ENCODE measurements at regions not wholly inside any gene's neighbourhood (a gene's known extent, or its start where the extent isn't known, plus 50 kb on each side); places are given as distances from the start of the nearest gene placed in this dataset.
A peak's percentile ranks its signal among the peaks of the same experiment; 100 is the strongest.
"Not testable (repeated sequence)": the region's sequence is repeated elsewhere in the genome, so short reads cannot be mapped to it uniquely, and the experiment has no call there.

DNA sequence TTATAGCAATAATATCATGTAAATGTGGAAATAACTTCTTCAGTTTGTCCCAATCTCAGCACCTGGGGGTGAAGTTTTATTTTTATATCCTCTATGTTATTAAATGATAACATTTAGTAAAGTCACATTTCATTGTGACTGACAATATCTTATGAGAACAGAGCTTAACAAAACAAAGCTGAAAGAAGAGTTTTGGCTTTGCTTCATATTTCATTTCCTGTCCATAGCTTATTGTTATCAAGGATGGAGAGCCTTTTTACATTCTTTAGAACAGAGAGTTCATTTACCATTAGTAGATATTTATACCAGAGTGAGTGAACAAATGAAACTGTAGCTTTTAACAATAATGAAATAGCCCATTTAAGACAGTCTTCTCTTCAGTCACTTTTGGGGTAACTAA lies 231.9 kb upstream of the SGK1 start:
- no peak for DNase-seq

DNA sequence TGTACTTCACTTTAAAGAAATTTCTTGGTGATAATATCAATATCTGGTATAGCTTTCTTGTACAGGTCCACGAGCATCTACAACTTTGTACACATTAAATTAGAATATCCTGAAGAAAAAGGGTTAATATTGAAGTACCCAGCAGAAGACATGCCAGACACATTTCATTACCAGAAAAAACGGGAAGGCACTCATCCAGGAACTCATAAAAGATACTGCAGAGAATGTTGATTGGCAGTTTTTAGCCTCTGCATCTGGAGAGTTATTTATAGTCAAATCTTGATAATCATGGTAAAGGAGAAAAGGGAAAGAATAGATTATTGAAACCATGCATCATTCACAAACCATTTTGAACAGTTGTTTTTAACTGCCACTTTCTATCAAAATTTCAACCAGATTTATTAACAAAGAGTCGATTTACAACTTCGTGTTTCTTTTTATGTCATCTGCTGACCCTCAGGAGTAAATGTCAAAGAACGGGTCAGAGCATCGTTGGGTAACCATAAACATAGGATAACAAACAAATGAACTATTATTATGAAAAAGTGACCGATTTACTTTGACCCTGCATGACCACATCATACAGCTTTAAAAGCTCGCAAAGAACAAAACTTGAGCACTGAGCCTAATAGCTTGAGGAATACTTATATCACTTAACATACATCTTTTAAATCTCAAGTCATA lies 229.2 kb upstream of the SGK1 start:
- no peak for DNase-seq

DNA sequence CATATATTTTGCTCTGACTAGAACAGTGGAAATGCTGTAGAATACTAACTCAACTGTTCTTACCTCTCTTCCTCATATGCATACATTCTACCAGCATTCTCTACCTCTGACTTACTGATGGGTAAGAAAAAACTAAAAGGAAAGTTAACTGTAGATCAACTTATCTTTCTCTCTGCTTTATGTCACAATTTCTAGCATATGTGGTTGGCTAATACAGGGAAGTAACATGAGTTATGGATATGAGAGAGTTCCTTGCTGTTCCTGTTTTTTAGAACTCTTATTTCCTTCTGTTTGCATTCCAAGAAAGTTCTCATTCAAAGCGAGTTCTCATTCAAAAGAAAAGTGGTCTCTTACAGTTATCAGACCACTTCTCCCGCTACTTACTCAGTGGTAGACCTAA lies 226.8 kb upstream of the SGK1 start:
- DNase-seq = no peak

DNA sequence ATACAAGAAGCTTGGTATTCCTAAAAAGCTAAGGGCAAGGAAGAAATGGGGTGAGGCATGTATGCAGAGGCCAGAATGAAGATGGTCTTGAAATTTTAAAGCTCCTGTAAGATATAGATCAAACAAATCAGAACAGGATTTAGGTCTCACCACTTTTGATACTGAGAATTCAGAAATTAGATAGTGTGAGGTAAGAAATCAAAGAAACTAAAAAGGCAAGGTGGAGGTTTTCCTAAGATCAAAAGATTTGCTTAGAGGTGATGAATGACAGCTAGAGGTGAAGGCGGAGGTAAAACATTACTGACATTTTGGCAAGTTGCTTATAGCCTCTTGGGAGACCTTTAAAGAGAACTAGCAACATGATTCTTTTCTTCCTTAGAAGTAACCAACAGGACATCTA lies 225.2 kb upstream of the SGK1 start:
- DNase-seq = no peak

DNA sequence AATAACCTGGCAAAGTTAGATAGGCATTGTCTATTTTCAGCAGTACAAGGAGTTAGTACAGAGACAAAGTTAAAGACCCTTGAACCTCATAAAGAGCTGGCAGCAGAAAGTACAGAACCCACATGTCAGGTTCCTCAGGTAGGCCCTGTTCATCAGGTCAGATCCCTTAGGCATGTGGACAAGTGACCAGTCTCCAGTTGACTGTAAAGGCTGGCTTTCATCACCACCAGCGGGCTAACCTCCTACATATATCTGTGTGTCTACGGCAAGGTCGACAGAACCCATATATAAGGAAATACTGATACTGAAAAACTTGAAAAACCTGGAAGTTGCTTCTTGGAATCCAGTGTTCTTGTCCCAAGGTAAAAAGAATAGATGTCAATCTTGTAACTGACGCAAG lies 223.1 kb upstream of the SGK1 start:
- DNase-seq = no peak

DNA sequence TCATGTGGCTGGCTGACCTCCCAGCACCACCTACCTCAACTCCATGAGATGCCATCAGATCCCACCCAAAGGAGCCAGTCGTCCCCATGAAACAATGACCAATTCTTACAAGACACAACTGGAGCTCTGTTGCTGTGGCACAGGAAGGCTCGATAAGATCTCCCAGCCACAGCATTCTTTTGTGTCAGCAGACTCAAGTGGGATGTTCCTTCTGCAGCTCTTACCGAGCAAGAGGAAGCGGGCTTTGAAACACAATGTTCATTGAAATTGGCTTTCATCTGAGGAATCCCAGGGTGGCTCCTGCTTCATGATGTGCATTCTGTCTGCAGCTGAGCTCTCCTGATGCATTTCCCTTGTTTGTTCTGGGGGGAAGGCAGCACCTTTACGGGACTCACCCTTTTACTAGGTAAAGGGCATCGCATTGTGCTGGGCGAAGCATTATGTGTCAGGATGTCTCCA lies 222.0 kb upstream of the SGK1 start:
- no peak for DNase-seq

DNA sequence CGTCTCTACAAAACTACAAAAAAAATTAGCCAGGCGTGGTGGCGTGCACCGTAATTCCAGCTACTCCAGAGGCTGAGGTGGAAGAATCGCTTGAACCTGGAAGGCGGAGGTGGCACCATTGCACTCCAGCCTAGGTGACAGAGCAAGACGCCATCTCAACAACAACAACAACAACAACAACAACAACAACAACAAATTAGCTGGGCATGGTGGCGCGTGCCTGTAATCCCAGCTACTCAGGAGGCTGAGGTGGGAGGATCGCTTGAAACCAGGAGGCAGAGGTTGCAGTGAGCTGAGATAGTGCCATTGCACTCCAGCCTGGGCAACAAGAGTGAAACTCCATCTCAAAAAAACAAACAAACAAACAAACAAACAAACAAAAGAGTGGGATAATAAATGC lies 219.9 kb upstream of the SGK1 start:
- DNase-seq = not testable (repeated sequence)

DNA sequence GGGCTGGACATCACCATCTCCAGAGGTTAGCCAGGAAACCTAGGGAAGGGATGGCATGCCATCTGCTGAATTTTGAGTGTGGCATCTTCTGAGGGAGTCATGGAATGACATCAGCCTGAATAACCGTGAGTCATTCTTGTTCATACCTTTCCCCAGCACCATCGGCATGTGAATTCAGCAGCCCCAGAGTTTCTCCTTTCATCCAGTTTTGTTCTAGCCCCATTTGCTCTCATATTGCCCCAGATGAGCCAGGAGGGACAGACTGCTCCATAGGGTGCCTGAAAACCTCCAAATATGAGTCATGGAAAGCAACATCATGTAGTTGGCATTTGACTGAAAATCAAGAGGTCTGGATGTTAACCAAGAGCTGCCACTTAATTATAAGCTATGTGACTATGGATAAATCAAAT lies 219.2 kb upstream of the SGK1 start:
- no peak for DNase-seq

DNA sequence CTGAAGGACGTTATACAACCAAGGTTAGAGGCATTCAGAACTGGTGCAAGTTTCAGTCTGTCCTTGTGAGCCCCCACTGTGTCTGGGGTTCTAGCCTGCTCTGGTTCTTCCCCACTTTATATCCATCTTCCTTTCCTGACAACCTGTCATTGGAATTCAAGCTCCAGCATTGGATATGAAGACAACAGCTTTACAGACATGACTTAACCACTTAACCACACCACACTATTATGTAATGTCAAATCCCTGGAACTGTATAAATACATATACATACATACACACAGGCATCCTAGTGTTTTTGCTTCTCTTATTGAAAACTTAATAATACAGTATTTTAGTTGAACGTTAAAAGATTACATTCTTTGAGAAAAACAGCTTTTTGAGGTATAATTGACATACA lies 217.9 kb upstream of the SGK1 start:
- DNase-seq = no peak

DNA sequence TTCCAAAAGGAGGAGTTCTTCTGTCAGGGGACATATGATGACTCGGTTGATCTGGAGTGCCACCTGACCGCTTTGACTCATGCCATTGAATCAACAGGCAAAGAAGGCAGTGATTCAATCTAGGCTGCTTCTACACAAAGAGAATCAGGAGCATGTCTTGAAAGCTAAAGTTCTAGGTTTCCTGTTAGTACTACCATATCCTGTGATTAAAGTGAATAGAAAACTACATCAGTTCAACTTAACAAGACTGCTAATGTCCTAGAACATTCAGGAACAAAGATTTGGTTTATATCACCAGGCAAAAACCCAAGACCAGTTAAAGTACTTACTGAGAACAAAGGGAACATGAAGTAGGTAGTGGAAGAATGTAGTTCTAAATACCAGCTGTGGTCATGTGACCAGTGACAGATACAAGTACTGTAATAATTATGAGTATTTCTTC lies 216.8 kb upstream of the SGK1 start:
- peak; percentile 24 for DNase-seq

DNA sequence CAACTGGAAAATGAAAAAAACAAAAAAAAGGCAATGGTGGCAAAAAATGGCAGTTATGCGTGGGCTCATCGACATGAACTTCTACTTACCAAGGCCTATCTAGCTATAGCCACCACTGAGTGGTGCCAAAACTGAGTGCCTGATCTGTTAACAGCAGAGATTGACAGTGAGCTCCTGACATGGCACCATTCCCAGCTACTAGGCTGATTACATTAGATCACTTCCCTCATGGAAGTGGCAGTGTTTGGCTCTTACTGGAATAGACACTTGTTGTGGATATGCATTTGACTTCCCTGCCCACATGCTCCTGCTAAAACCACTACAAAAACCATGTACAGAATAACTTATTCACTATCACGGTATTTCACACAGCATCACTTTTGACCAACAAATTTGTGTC lies 216.1 kb upstream of the SGK1 start:
- no peak for DNase-seq

DNA sequence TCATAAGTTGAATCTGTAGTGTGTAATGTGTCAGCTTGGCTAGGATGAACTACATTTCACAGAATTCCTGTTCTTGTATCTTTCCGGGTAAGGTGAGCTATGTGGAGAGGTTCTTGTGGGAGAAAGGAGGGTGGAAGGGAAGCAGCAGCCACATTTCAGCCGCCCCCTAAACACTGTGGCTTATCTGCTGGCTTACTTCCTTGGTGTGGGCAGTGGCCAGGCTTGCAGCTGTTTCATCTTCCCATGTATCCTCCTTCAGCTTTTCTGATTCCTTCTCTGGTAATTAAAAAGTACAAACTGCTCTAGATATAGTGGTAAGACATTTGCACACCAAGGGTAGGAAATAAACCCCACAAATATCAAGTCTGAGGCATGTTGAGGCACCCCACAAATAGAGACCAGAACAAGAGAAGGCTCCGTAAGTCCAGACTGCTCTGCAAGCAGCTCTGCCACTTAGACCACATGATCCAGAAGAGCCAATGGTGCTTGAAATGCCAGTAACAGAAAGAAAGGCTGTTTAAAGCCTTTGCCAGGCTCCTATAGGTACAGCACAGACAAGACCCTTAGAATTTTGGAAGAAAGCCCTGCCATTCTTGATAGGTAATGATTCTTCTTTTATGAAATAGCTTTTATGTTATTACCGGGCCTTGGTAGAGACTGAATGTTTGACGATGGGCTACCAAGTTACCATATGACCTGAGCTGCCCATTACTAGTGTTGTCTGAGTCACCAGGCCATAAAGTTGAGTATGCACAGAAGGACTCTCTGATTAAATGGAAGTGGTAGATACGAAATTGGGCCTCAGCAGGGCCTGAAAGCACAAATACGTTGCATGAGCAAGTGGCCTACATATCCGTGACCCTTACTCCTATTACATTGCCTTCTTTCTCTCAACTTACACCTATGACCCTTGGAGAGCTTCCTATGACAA lies 215.0 kb upstream of the SGK1 start:
- DNase-seq = no peak

DNA sequence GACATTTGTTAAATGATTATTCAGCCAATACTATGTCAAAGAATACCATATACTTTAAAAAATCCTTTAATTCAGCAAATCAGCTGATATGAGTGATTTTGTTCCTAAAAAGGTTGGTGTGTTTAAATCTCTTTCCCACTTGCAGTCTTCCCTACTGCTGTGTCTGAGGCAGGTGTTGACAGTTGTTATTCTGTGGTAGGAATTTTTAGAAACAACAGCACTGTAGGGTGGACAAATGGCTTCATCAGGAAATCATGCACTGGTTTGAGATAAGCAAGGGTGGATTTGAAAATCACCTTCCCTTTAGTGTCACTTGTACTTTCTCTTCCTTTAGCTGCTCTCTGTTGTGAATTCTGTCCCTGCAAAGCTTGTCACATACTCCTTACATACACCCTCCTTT lies 213.7 kb upstream of the SGK1 start:
- DNase-seq = no peak

DNA sequence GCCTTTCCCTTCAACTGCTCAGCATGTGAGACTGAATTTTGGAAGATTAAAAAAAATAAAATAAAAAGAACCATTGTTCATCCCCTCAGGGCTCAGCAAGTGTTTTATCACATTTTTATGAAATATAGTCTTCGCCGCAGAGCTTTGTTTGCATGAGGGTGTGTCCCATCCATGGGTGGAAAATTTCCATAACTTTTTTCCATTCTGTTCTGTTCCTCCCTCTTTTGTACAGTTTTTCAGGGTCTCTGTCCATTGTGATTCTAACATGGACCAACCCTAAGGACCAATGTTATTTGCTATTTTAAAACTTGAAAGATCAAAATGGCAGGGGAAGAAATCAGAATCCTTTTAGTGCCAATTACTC lies 213.3 kb upstream of the SGK1 start:
- no peak for DNase-seq

DNA sequence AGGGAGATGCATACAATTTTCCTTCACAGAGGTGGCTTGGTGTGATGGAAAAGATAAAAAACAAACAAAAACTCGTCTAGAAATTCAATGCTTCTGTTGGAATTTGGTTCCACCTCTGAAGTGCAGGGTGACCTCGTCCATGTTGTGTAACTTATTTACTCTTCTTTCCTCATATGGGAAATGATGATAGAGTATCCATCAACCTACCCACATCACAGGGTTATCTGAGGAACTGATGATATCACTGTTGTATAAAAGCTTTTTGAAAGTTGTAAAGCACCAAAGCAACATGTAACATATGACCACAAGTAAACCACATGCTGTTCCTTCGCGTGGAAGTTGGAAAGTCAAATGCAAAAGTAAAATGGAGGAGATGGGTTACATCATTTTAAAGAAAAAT lies 212.0 kb upstream of the SGK1 start:
- DNase-seq = no peak

DNA sequence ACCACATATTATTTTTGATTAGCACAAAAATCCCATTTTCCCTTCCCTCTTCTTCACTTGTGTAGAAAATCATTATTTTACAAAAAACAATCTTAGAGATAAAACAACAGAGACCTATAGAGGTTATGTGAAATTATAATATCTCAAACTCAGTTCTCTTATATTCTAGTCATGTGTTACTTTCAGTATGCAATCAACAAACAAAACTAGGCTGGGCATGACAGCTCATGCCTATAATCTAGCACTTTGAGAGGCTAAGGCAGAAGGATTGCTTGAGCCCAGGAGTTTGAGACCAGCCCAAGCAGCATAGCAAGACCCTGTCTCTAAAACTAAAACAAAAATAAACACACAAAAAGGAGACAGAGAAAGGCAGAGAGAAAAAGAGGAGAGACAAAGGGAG lies 211.4 kb upstream of the SGK1 start:
- no peak for DNase-seq

DNA sequence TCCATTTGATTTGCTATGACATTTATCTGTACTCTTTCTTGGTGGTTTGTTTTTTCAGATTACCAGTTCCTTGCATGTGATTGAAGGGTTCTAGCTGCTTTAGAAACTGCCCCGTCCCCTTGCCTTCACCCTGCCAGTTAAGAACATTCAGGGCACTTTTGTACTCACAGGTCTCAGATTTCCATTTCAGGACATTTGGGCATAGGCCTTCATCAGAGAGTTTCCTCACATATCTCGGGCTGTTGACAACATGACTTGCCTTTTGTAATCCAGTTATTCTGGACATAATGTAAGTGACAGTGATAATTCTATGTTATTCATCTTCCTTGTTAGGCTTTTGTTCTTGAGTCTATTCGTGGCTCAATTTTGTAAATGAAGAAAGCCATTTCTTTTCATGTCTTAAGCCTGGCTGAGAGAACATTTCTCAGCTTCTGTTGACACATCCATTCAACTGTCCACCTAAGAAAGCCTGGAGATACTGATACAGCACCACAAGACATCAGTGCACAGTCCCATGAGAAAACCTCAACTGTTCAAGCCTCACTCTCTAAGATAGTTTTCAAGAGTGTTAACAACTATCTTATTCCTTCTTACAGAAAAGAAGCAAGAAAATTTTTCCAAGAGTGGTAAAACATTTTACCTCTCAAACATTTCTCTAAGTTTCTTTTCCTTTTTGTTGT lies 209.3 kb upstream of the SGK1 start:
- DNase-seq = no peak

DNA sequence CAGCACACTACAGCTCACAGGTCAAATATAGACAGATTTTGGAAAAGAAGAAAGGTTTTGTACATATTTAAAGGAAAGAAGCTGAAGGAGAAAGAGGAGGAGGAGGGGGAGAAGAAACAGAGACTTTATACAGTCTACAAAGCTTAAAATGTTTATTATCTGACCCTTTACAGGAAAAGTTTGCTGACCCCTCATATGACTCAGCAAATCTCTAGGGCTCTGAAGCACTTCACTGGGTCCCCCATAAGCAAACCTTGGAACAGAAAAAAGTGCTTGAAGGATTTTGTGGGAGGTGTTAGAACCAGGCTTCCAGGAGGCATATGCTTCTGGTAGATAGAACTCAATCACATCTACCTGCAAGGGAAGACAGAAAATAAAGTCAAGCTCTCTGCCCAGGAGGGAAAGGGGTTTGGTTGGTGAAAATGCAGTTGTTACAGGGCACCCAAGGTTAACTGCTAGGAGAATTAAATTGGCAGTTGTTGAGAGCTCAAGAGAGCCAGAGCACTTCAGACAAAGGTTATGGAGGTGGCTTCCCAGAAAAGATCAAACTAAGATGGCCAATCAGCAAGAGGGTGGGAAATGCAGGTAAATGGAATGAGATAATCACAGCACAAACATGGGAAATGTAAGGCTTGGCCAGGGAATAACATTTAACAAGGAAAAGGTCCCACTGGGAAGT lies 207.4 kb upstream of the SGK1 start:
- DNase-seq = no peak

DNA sequence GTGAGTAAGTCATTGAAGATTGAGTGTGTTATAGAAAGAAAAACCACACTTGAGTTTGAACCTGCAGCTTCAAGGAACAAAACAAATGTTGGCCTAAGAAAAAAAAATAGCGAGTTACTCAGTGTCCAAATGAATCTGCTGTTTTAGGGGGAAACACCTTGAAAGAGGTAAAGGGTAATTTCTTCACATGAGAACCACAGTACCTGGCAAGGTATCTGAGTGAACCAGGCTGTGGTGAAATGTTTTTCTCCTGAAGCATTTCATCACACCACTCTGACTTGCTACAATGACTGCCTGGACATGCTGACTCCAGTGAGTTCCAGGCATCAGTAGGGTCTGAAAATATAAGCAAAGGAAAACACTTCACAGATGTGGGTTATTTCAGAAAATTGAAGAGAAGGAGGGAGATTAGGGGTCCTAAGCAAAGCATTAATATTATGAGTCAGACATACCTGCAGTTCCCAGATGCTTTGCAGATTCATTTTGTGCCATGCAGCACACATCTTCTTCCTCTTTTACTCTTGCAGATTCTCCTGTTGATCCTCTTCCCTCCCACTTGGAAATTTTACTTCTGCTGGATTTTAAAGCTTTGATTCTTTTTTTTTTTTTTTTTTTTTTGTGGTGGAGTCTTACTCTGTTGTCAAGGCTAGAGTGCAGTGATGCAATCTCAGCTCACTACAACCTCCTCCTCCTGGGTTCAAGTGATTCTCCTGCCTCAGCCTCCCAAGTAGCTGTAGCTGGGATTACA lies 206.2 kb upstream of the SGK1 start:
- peak; percentile 10 for DNase-seq

DNA sequence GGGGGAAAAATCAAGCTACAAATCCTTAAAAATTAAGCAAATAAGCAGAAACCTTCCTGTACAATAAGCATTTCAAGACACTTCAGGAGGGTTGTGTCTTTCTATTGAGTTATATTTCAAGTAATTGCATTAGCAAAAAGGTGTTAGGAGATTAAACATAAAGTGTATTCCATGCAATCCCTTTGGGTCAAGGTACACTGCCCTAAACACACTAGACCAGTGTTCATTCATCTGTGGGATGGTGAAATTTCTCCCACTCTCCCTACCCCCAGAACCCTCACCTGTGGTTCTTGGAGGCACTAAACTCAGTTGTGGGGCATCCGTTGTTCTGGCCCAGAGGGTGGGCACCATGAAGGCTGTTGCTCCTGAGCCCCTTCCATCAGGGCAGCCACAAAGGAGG lies 205.1 kb upstream of the SGK1 start:
- no peak for DNase-seq

DNA sequence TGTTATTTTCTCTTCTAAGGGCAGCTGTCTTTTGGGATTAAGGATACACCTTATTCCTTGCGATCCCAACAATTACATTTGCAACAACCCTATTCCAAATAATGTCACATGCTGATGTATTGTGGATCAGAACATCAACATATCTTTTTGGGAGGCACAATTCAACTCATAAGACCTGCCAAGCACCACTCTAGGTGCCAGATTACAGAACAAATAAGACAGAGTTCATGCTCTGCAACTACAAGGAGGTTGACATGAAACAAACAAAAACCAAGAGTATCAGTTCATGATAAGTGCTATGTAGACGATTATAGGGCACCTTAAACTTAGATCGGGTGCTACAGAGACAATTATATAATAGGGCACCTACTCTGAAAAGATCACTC lies 203.2 kb upstream of the SGK1 start:
- no peak for DNase-seq

Data from stimulated activated CD4-positive, alpha-beta T cell treated with anti-CD3 and anti-CD28 coated beads, Interleukin-1b, Interleukin-23, amount 100 ng/mL, for 48 hours (primary cell).